HCT116 (cell line): ENCODE measurements at regions not wholly inside any gene's neighbourhood (a gene's known extent, or its start where the extent isn't known, plus 50 kb on each side); places are given as distances from the start of the nearest gene placed in this dataset.

Source experiments
- ATAC-seq: fragments of 200-7000 bp; cut with Tn5 transposase; 2 replicates; pipeline ENCODE4 v1.9.1; 2020; ENCODE audit warnings: mild to moderate bottlenecking, moderate library complexity
- BruUV-seq: library from RNA; stranded (reverse); fragments of 400-500 nt; replicated peaks from 2 replicates; lab custom pipeline; 2021; lab: Mats Ljungman, UMichigan
- CTCF ChIA-PET: fragments of 300-600 bp; sonication (Branson Sonifier 250); formaldehyde crosslinking; loops from one replicate; lab custom pipeline; 2021; ENCODE audit warnings: antibody characterized with exemption; lab: Charles Lee
- POLR2A ChIA-PET: fragments of 300-600, 350-600 bp; sonication (Branson Sonifier 250); formaldehyde crosslinking; loops from one replicate; lab custom pipeline; 2021; ENCODE audit warnings: antibody characterized with exemption; lab: Charles Lee
- RAD21 ChIA-PET, 2 experiments: fragments of 300-600 bp; sonication (Branson Sonifier 250); formaldehyde crosslinking; loops; one replicate each; lab custom pipeline; 2023; ENCODE audit warnings: low total read pairs in 2 of 2; ENCODE audit not compliant: uncharacterized antibody in 2 of 2, unreplicated experiment in 2 of 2, low non-redundant PET in 1 of 2; lab: Charles Lee
- DNase-seq: peaks from one replicate; pipeline ENCODE4 v3.0.0-alpha.2; 2010; ENCODE audit warnings: low read depth, low spot score
- H2AFZ ChIP-seq: fragments of 200-600 bp; shearing (Covaris generic), sonication (generic); 2 replicates; pipeline ENCODE4 v1.6.1; 2017; ENCODE audit warnings: low read depth, mixed run types, mixed read lengths, antibody characterized with exemption, low read length; ENCODE audit not compliant: poor library complexity, severe bottlenecking
- H3K27ac ChIP-seq: 2 replicates; pipeline ENCODE4 v1.5.1; 2012; ENCODE audit warnings: low read depth, low read length
- H3K27me3 ChIP-seq: fragments of 200-600 bp; sonication (generic); 2 replicates; pipeline ENCODE4 v1.6.1; 2016; ENCODE audit warnings: mixed run types, low read length, mixed read lengths; ENCODE audit not compliant: insufficient read depth
- H3K36me3 ChIP-seq, 2 experiments: fragments of 200-500 bp in 1 of 2; fragments of 200-600 bp in 1 of 2; sonication (Bioruptor generic) in 1 of 2; sonication (generic) in 1 of 2; 2 replicates each; pipeline versions ENCODE4 v1.5.1 to v1.6.1; 2014 to 2016; ENCODE audit warnings: low read length in 2 of 2, inconsistent platforms in 1 of 2, mixed read lengths in 1 of 2, mixed run types in 1 of 2; ENCODE audit not compliant: insufficient read depth in 2 of 2, control insufficient read depth in 1 of 2
- H3K4me1 ChIP-seq, 2 experiments: fragments of 200-600 bp in 1 of 2; sonication (generic) in 1 of 2; 2 replicates each; pipeline versions ENCODE4 v1.5.1 to v1.6.1; 2012 to 2017; ENCODE audit warnings: low read length in 2 of 2, inconsistent platforms in 1 of 2, mild to moderate bottlenecking in 1 of 2, mixed read lengths in 1 of 2, mixed run types in 1 of 2, moderate library complexity in 1 of 2; ENCODE audit not compliant: insufficient read depth in 2 of 2, control insufficient read depth in 1 of 2
- H3K4me2 ChIP-seq: fragments of 200-600 bp; sonication (generic); 2 replicates; pipeline ENCODE4 v1.6.1; 2017; ENCODE audit warnings: mixed run types, low read length, mixed read lengths
- H3K4me3 ChIP-seq, 2 experiments: fragments of 200-600 bp in 1 of 2; sonication (generic) in 1 of 2; replicated peaks in 1 of 2; 2 replicates each; pipeline ENCODE4 v1.5.1; 2011 to 2016; ENCODE audit warnings: low read length in 2 of 2, control low read depth in 1 of 2, low read depth in 1 of 2, mild to moderate bottlenecking in 1 of 2, mixed read lengths in 1 of 2, mixed run types in 1 of 2
- H3K79me2 ChIP-seq: fragments of 200-600 bp; sonication (generic); 2 replicates; pipeline ENCODE4 v1.6.1; 2017; ENCODE audit warnings: mild to moderate bottlenecking, mixed run types, low read length, moderate library complexity, mixed read lengths; ENCODE audit not compliant: insufficient read depth
- H3K9ac ChIP-seq: fragments of 200-600 bp; sonication (generic); 2 replicates; pipeline ENCODE4 v1.6.1; 2016; ENCODE audit warnings: low read length, mixed read lengths
- H3K9me2 ChIP-seq: fragments of 200-600 bp; sonication (generic), shearing (Covaris generic); 2 replicates; pipeline ENCODE4 v1.6.1; 2017; ENCODE audit warnings: mixed run types, mild to moderate bottlenecking, moderate library complexity; ENCODE audit not compliant: insufficient read depth
- H3K9me3 ChIP-seq, 2 experiments: fragments of 200-500 bp in 1 of 2; fragments of 200-600 bp in 1 of 2; sonication (Bioruptor generic) in 1 of 2; sonication (generic) in 1 of 2; 2 replicates each; pipeline ENCODE4 v1.6.1; 2014 to 2017; ENCODE audit warnings: low read length in 2 of 2, mixed read lengths in 2 of 2, inconsistent platforms in 1 of 2, low read depth in 1 of 2, mild to moderate bottlenecking in 1 of 2, mixed run types in 1 of 2, moderate library complexity in 1 of 2; ENCODE audit not compliant: control insufficient read depth in 1 of 2, insufficient read depth in 1 of 2
- H4K20me1 ChIP-seq: fragments of 200-600 bp; sonication (generic), shearing (Covaris generic); 2 replicates; pipeline ENCODE4 v1.6.1; 2017; ENCODE audit warnings: mixed run types, mild to moderate bottlenecking, moderate library complexity; ENCODE audit not compliant: insufficient read depth
- CBX3 ChIP-seq: IDR thresholded peaks from 2 replicates; pipeline ENCODE4 v1.6.1; 2012; ENCODE audit warnings: low read depth
- CEBPB ChIP-seq: IDR thresholded peaks from 2 replicates; pipeline ENCODE4 v1.6.1; 2012; ENCODE audit warnings: low read depth
- EZH2 ChIP-seq: fragments of 200-600 bp; sonication (generic); IDR thresholded peaks from 2 replicates; pipeline ENCODE4 v1.6.1; 2017; ENCODE audit warnings: antibody characterized with exemption, mixed run types
- EZH2phosphoT487 ChIP-seq: fragments of 200-600 bp; IDR thresholded peaks from 2 replicates; pipeline ENCODE4 v1.6.1; 2018; ENCODE audit warnings: antibody characterized with exemption, borderline replicate concordance
- JUND ChIP-seq: IDR thresholded peaks from 2 replicates; pipeline ENCODE4 v1.6.1; 2012
- POLR2AphosphoS5 ChIP-seq: IDR thresholded peaks from 2 replicates; pipeline ENCODE4 v1.6.1; 2011; ENCODE audit warnings: mild to moderate bottlenecking, low read depth, low read length, moderate library complexity
- RAD21 ChIP-seq: IDR thresholded peaks from 2 replicates; pipeline ENCODE4 v1.6.1; 2012; ENCODE audit warnings: low read depth, mild to moderate bottlenecking
- SIN3A ChIP-seq: IDR thresholded peaks from 2 replicates; pipeline ENCODE4 v1.6.1; 2012; ENCODE audit warnings: low read depth
- SRF ChIP-seq: IDR thresholded peaks from 2 replicates; pipeline ENCODE4 v1.6.1; 2012; ENCODE audit warnings: low read depth
- TCF7L2 ChIP-seq: IDR thresholded peaks from 2 replicates; pipeline ENCODE4 v1.7.0; 2011; ENCODE audit warnings: borderline replicate concordance, inconsistent platforms; ENCODE audit not compliant: insufficient read depth, insufficient read length; ENCODE audit errors: extremely low read depth
- YY1 ChIP-seq: IDR thresholded peaks from 2 replicates; pipeline ENCODE4 v1.6.1; 2011; ENCODE audit warnings: low read length, low read depth, moderate library complexity, mild to moderate bottlenecking; ENCODE audit not compliant: insufficient replicate concordance; ENCODE audit errors: extremely low read depth
- intact Hi-C: fragments of 100-400 bp; cut with micrococcal nuclease; formaldehyde crosslinking; loops from 2 replicates; pipeline ENCODE4 v1.10.0; 2022
- TF ChIP-seq, protein P1 (sequence below), 3 experiments: fragments of 200-600 bp in 1 of 3; sonication (generic) in 1 of 3; IDR thresholded peaks in 2 of 3; conservative IDR thresholded peaks in 1 of 3; 2 replicates each; pipeline ENCODE4 v1.5.1; 2012 to 2017; ENCODE audit warnings: low read depth in 2 of 3, low read length in 2 of 3, antibody characterized with exemption in 1 of 3, borderline replicate concordance in 1 of 3, control low read depth in 1 of 3, mild to moderate bottlenecking in 1 of 3, mixed read lengths in 1 of 3, mixed run types in 1 of 3, moderate library complexity in 1 of 3; ENCODE audit not compliant: insufficient read depth in 1 of 3
- TF ChIP-seq, protein P2 (sequence below): IDR thresholded peaks from 2 replicates; pipeline ENCODE4 v1.6.1; 2012
- TF ChIP-seq, protein P3 (sequence below): IDR thresholded peaks from 2 replicates; pipeline ENCODE4 v1.6.1; 2012; ENCODE audit warnings: low read depth

DNA sequence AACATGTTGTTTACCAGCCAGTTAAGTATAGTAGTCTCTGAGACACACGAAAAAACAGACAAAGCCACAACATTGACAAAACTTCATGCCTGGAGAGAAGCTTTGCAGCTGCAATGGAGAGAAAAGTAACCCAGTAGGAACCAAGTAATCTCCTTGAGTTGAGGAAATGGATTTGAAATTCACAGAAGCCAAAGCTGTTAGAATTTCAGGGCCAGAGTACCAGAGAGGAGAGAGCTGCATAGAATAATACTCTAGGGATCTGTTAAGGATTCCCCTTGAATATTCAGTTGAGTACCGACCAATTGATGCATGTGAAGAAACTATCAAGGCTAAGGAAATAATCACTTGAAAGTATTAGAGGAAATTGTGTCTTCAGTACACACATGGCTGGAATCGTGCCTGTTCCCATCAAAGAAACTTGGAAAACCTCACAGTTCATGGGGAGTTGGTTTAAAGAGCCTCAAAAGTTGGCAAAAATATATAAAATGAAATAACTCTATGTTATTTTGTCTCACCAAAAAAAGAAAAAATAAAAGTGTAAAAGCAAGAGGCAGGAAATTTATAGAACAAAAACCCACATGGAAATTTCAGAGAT lies 324.0 kb upstream of the NEGR1 start:
- BruUV-seq: no TSS peak
- no peak overlapping the region for H3K9ac ChIP-seq
- H3K36me3 ChIP-seq: no peaks in the 10 kb centered on the region
- ChIA-PET CTCF (no interaction called here), RAD21 (no interaction called here), POLR2A (no interaction called here)
- intact Hi-C loops: no loop called here
- no peaks in the 10 kb centered on the region for H3K79me2 ChIP-seq
- H2AFZ ChIP-seq: no peak overlapping the region
- H3K27ac ChIP-seq: no peak overlapping the region
- H3K27me3 ChIP-seq: no peaks in the 10 kb centered on the region
- DNase-seq: no peak
- H3K4me3 ChIP-seq: no peak overlapping the region
- no peak overlapping the region for H3K4me2 ChIP-seq
- no peak for ATAC-seq
- H3K9me2 ChIP-seq: no peaks in the 10 kb centered on the region
- TF ChIP-seq, protein P1, sequence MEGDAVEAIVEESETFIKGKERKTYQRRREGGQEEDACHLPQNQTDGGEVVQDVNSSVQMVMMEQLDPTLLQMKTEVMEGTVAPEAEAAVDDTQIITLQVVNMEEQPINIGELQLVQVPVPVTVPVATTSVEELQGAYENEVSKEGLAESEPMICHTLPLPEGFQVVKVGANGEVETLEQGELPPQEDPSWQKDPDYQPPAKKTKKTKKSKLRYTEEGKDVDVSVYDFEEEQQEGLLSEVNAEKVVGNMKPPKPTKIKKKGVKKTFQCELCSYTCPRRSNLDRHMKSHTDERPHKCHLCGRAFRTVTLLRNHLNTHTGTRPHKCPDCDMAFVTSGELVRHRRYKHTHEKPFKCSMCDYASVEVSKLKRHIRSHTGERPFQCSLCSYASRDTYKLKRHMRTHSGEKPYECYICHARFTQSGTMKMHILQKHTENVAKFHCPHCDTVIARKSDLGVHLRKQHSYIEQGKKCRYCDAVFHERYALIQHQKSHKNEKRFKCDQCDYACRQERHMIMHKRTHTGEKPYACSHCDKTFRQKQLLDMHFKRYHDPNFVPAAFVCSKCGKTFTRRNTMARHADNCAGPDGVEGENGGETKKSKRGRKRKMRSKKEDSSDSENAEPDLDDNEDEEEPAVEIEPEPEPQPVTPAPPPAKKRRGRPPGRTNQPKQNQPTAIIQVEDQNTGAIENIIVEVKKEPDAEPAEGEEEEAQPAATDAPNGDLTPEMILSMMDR (IDR thresholded peaks at IDR 0.05 in 2 of 3, conservative IDR thresholded peaks at IDR 0.05 in 1 of 3; ENCODE audit: borderline replicate concordance in 1 of 3, insufficient read depth in 1 of 3, low read depth in 2 of 3, low read length in 2 of 3): no peak
- no peak for TF ChIP-seq YY1
- TF ChIP-seq, all 23 proteins: peak for 0
- no peaks in the 10 kb centered on the region for H4K20me1 ChIP-seq
- H3K9me3 ChIP-seq: peaks cover 4 to 10% of the 10 kb centered on the region in 2 experiments; a peak in 2 of 4 replicates
- no peaks in the 10 kb centered on the region for H3K4me1 ChIP-seq

DNA sequence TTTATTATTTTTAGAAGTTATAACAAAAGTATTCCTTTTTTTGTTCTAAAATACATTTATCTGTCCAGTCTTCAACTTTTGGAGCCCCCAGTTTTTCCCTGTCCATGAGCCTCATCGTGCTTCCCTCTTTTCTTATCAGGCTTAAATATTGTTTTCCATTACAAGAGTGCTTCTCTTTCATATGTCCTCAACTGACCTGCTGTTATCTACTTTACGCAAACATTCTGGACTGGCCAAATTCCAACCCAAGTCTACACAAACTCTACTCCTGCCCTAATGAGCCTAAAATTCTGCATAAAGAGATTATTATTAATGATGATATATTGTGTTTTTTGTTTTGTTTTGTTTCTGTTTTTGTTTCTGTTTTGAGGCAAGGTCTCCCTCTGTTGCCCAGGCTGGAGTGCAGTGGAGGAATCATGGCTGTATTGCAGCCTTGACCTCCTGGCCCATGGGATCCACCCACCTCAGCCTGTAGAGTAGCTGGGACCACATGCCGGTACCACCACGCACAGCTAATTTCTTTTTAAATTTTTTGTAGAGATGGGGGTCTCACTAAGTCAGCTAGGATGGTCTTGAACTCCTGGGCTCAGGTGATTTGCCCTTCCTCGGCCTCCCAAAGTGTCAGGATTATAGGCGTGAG lies 318.8 kb upstream of the NEGR1 start:
- RAD21 ChIA-PET: no interaction called here
- H3K27ac ChIP-seq: no peak overlapping the region
- no peak overlapping the region for H2AFZ ChIP-seq
- intact Hi-C loops: no loop called here
- no peaks in the 10 kb centered on the region for H4K20me1 ChIP-seq
- no peak overlapping the region for H3K4me2 ChIP-seq
- no peak overlapping the region for H3K4me3 ChIP-seq
- POLR2A ChIA-PET: no interaction called here
- H3K36me3 ChIP-seq: no peaks in the 10 kb centered on the region
- H3K9ac ChIP-seq: no peak overlapping the region
- DNase-seq (no peak), ATAC-seq (no peak)
- H3K9me3 ChIP-seq: peaks cover 4 to 8% of the 10 kb centered on the region in 2 experiments; a peak in 2 of 4 replicates
- H3K4me1 ChIP-seq: no peaks in the 10 kb centered on the region
- H3K27me3 ChIP-seq: no peaks in the 10 kb centered on the region
- CTCF ChIA-PET: no interaction called here
- H3K79me2 ChIP-seq: no peaks in the 10 kb centered on the region
- H3K9me2 ChIP-seq: no peaks in the 10 kb centered on the region
- no TSS peak for BruUV-seq
- TF ChIP-seq SRF (no peak), JUND (no peak), SIN3A (no peak), YY1 (no peak), TCF7L2 (no peak), EZH2 (no peak), POLR2AphosphoS5 (no peak), CEBPB (no peak), CBX3 (no peak), RAD21 (no peak), EZH2phosphoT487 (no peak)
- TF ChIP-seq, protein P2, sequence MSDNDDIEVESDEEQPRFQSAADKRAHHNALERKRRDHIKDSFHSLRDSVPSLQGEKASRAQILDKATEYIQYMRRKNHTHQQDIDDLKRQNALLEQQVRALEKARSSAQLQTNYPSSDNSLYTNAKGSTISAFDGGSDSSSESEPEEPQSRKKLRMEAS: no peak
- TF ChIP-seq, protein P3, sequence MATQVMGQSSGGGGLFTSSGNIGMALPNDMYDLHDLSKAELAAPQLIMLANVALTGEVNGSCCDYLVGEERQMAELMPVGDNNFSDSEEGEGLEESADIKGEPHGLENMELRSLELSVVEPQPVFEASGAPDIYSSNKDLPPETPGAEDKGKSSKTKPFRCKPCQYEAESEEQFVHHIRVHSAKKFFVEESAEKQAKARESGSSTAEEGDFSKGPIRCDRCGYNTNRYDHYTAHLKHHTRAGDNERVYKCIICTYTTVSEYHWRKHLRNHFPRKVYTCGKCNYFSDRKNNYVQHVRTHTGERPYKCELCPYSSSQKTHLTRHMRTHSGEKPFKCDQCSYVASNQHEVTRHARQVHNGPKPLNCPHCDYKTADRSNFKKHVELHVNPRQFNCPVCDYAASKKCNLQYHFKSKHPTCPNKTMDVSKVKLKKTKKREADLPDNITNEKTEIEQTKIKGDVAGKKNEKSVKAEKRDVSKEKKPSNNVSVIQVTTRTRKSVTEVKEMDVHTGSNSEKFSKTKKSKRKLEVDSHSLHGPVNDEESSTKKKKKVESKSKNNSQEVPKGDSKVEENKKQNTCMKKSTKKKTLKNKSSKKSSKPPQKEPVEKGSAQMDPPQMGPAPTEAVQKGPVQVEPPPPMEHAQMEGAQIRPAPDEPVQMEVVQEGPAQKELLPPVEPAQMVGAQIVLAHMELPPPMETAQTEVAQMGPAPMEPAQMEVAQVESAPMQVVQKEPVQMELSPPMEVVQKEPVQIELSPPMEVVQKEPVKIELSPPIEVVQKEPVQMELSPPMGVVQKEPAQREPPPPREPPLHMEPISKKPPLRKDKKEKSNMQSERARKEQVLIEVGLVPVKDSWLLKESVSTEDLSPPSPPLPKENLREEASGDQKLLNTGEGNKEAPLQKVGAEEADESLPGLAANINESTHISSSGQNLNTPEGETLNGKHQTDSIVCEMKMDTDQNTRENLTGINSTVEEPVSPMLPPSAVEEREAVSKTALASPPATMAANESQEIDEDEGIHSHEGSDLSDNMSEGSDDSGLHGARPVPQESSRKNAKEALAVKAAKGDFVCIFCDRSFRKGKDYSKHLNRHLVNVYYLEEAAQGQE: no peak
